Mucosa of descending colon (tissue), 3 donors: ENCODE measurements at regions not wholly inside any gene's neighbourhood (a gene's known extent, or its start where the extent isn't known, plus 50 kb on each side); places are given as distances from the start of the nearest gene placed in this dataset.

Source experiments
- ATAC-seq: fragments of 200-7000 bp; cut with Tn5 transposase; one replicate; pipeline ENCODE4 v1.9.1; 2020; ENCODE audit warnings: mild to moderate bottlenecking, moderate library complexity
- DNase-seq, 3 donors: peaks; one replicate each; pipeline ENCODE4 v3.0.0-alpha.2; 2020
- H3K36me3 ChIP-seq: fragments of 200-600 bp; one replicate; pipeline ENCODE4 v1.8.0; 2021; ENCODE audit warnings: low read depth, mild to moderate bottlenecking
- H3K4me1 ChIP-seq: fragments of 200-600 bp; one replicate; pipeline ENCODE4 v1.8.0; 2021; ENCODE audit warnings: low read depth, mild to moderate bottlenecking
- H3K4me3 ChIP-seq: fragments of 200-600 bp; one replicate; pipeline ENCODE4 v1.8.0; 2021; ENCODE audit warnings: mild to moderate bottlenecking
- H3K9me3 ChIP-seq: fragments of 200-600 bp; one replicate; pipeline ENCODE4 v1.8.0; 2021; ENCODE audit warnings: mild to moderate bottlenecking
- intact Hi-C, 2 donors: fragments of 100-400 bp; cut with DNase I in 1 of 2; cut with micrococcal nuclease in 1 of 2; formaldehyde crosslinking; loops; one replicate each; pipeline versions ENCODE4 v1.11.0 to v1.11.1; 2022; cut with DNase I, micrococcal nuclease
- TF ChIP-seq, protein P1 (sequence below): fragments of 200-600 bp; IDR thresholded peaks from one replicate; pipeline ENCODE4 v1.8.0; 2022; ENCODE audit warnings: antibody characterized with exemption, mild to moderate bottlenecking
- donor health status: DM: no; HTN: no; CAD: no; lungs with moderate emphysema.
- donor health status: DM: no; HTN: no; CAD: no.
- donor health status: DM: no; HTN: yes; CAD: no.

DNA sequence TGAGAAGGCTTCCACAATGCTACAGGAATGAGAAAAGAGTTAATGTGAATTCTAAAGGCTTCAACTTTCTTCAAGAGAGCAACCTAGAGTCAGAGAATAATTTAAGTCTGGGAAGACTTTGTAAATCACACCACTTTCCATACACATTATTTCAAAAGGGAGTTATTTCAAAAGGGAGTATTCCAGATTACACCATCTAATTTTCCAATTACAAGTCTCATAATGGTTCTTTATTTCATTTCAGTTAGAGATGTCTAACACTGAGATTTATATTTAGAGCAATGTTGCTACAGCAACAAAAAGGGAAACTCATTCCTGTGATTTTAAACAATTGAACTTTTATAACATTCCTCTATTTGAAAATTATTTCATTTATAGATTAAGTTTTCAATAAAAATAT lies 98.8 kb upstream of the DST start:
- Histone ChIP-seq H3K4me3 (no peak overlapping the region), H3K36me3 (no peaks in the 10 kb centered on the region), H3K4me1 (peaks cover 6% of the 10 kb centered on the region), H3K9me3 (no peaks in the 10 kb centered on the region)
- intact Hi-C loops, result no loop called here
- no peak for DNase-seq
- TF ChIP-seq, protein P1, sequence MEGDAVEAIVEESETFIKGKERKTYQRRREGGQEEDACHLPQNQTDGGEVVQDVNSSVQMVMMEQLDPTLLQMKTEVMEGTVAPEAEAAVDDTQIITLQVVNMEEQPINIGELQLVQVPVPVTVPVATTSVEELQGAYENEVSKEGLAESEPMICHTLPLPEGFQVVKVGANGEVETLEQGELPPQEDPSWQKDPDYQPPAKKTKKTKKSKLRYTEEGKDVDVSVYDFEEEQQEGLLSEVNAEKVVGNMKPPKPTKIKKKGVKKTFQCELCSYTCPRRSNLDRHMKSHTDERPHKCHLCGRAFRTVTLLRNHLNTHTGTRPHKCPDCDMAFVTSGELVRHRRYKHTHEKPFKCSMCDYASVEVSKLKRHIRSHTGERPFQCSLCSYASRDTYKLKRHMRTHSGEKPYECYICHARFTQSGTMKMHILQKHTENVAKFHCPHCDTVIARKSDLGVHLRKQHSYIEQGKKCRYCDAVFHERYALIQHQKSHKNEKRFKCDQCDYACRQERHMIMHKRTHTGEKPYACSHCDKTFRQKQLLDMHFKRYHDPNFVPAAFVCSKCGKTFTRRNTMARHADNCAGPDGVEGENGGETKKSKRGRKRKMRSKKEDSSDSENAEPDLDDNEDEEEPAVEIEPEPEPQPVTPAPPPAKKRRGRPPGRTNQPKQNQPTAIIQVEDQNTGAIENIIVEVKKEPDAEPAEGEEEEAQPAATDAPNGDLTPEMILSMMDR, result no peak
- ATAC-seq, result no peak

DNA sequence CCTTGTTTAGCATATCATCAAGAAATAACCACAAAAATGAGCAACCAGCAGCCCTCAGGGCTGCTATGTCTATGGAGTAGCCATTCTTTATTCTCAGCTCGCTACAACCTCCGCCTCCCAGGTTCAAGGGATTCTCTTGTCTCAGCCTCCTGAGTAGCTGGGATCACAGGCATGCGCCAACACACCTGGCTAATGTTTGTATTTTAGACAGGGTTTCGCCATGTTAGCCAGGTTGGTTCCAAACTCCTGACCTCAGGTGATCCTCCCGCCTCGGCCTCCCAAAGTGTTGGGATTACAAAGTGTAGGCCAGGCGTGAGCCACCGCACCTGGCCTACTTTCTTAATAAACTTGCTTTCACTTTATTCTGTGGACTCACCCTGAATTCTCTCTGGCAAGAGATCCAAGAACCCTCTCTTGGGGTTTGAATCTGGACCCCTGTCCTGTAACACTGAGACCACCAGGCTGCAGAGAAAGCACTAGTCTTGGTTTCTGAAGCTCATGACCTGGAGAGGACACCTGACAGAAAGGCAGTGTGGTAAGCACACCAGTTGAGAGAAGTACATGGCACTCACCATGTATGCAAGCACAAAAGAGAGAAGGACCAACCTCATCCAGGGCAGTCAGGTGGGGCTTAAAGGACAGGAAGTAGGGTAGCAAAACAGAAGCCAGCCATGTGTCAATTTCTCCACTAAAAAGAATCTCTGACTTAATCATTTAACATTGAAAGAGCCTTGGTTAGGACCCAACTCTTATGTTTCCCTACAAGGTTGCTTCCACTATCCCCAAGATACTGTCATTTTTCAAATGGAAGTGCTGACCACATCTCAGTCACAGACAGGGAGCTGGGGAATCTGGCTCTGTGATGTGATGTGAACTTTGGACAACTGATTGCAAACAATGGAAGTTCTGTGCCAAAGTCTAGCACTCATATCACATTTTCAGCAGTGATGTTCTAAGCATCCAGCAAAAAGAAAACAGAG lies 97.4 kb upstream of the DST start:
- no peaks in the 10 kb centered on the region for H3K36me3 ChIP-seq
- no peaks in the 10 kb centered on the region for H3K9me3 ChIP-seq
- TF ChIP-seq, protein P1, result no peak
- no peak overlapping the region for H3K4me3 ChIP-seq
- peak; percentile 31 for ATAC-seq
- H3K4me1 ChIP-seq, result peaks cover 6% of the 10 kb centered on the region
- DNase-seq, result no peak
- intact Hi-C loops, result no loop called here

DNA sequence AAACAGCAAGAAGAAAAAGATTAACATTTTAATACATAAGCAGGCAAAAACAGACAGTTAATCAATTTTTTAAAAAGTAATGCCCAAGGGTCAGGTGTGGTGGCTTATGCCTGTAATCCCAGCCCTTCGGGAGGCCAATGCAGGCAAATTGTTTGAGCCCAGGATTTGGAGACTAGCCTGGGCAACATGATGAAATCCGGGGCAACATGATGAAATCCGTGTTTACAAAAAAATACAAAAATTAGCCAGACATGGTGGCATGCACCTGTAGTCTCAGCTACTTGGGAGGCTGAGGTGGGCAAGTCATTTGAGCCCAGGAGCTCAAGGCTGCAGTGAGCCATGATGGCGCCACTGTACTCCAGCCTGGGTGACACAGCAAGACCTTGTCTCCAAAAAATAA lies 94.1 kb upstream of the DST start:
- no peak for DNase-seq
- TF ChIP-seq, protein P1, result no peak
- Histone ChIP-seq H3K9me3 (no peaks in the 10 kb centered on the region), H3K4me1 (peaks cover 11% of the 10 kb centered on the region), H3K36me3 (no peaks in the 10 kb centered on the region), H3K4me3 (no peak overlapping the region)
- no peak for ATAC-seq
- intact Hi-C loops, result no loop called here

DNA sequence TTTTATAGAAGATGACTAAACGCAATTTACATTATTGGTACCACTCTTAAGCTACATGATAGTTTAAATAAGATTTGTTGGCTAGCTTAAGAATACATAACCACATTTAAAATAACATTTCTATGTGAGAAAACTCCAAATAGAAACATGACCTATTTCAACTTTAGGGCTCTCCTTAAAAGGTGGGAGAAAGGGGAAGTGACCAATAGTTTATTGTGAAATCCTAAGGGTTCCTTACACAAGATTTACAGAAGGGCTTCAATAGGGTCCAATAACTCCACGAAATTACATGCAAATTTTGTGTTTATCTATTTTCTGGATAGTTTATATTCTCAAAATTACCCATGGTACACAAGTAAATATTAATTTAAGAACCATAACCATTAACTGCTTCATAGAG lies 91.6 kb upstream of the DST start:
- Histone ChIP-seq H3K36me3 (no peaks in the 10 kb centered on the region), H3K9me3 (no peaks in the 10 kb centered on the region), H3K4me3 (no peak overlapping the region), H3K4me1 (peaks cover 10% of the 10 kb centered on the region)
- TF ChIP-seq, protein P1, result no peak
- ATAC-seq (no peak), DNase-seq (no peak)
- intact Hi-C loops, result no loop called here

DNA sequence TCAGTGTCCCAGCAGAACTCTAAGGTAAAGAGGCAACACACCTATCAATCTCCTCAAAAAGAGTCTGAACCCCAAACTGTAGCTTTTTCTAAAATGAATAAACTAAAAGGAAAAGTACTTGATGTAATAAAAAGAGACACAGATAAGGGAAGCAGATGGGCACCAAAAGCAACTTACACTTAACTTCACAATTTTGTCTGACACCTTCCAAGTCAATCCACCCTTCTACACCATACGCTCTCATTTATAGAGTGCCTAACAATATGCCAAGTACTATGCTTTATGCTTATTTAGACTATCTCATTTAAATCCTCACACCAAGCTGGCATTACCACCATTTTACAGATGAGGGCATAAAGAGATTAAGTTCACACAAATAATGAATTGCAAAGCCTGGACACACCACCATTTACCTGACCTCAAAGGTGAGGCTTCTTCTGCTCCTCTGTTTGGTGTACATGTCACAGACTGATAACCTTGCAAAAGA lies 90.6 kb upstream of the DST start:
- no peaks in the 10 kb centered on the region for H3K9me3 ChIP-seq
- H3K36me3 ChIP-seq, result no peaks in the 10 kb centered on the region
- intact Hi-C loops, result no loop called here
- no peak for DNase-seq
- no peak overlapping the region for H3K4me3 ChIP-seq
- no peak for ATAC-seq
- H3K4me1 ChIP-seq, result peaks cover 14% of the 10 kb centered on the region
- TF ChIP-seq, protein P1, result no peak
